Peyer's patch (tissue), 4 donors: ENCODE measurements at regions not wholly inside any gene's neighbourhood (a gene's known extent, or its start where the extent isn't known, plus 50 kb on each side); places are given as distances from the start of the nearest gene placed in this dataset.

Experiments
- DNase-seq, 3 donors: peaks; one replicate each; pipeline ENCODE4 v3.0.0-alpha.2; 2017 to 2019
- H3K27ac ChIP-seq, 4 donors: fragments of 200-600 bp; sonication (generic); one replicate each; pipeline ENCODE4 v1.5.1; 2016 to 2019
- H3K27me3 ChIP-seq, 2 donors: fragments of 200-600 bp; sonication (generic); one replicate each; pipeline ENCODE4 v1.5.1; 2019
- H3K36me3 ChIP-seq, 3 donors: fragments of 200-600 bp; sonication (generic); one replicate each; pipeline ENCODE4 v1.5.1; 2016 to 2019
- H3K4me1 ChIP-seq, 4 donors: fragments of 200-600 bp; sonication (generic); one replicate each; pipeline ENCODE4 v1.5.1; 2016 to 2019
- H3K4me3 ChIP-seq, 4 donors: fragments of 200-600 bp; sonication (generic); 1 replicate in 3 of 4; 2 replicates in 1 of 4; pipeline ENCODE4 v1.5.1; 2016 to 2019; ENCODE audit warnings: mild to moderate bottlenecking in 1 of 4
- H3K9me3 ChIP-seq, 4 donors: fragments of 200-600 bp; sonication (generic); one replicate each; pipeline ENCODE4 v1.5.1; 2016 to 2019; ENCODE audit warnings: mild to moderate bottlenecking in 1 of 4
- POLR2A ChIP-seq, 2 donors: fragments of 450-650 bp; IDR thresholded peaks; one replicate each; pipeline ENCODE4 v1.5.1; 2017; ENCODE audit warnings: antibody characterized with exemption in 2 of 2, mild to moderate bottlenecking in 2 of 2, moderate library complexity in 2 of 2
- TF ChIP-seq, protein P1 (sequence below), 6 experiments: fragments of 450-650 bp in 4 of 6; fragments of 200-600 bp in 2 of 6; sonication (generic) in 1 of 6; IDR thresholded peaks; one replicate each; pipeline ENCODE4 v1.5.1; 2017 to 2019; ENCODE audit warnings: antibody characterized with exemption in 6 of 6, mild to moderate bottlenecking in 3 of 6, moderate library complexity in 1 of 6

DNA sequence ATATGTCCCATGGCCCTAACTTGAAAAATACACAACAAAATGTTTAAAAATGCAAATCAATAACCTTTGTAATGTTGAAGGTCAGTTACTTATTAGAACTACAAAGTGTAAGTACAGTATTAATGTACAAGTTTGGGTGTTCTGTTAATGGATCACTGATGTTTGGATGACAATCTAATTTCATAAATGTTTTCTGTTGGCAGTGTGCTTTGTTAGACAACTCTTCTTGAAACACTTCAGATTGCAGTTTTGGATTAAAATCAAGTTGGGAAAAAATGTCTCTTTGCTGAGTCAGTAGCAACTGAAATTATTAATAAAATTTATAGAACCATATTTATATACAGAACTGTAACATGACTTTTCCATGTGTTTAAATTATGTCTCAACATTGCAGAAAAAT, 1063.5 kb upstream of the PCDH9 start:
- no peaks in the 10 kb centered on the region for H3K36me3 ChIP-seq
- no peak overlapping the region for H3K27ac ChIP-seq
- no peak for TF ChIP-seq POLR2A (IDR thresholded peaks at IDR 0.05)
- H3K4me3 ChIP-seq, result no peak overlapping the region
- no peaks in the 10 kb centered on the region for H3K9me3 ChIP-seq
- no peak for DNase-seq
- H3K4me1 ChIP-seq, result no peaks in the 10 kb centered on the region
- H3K27me3 ChIP-seq, result no peaks in the 10 kb centered on the region

DNA sequence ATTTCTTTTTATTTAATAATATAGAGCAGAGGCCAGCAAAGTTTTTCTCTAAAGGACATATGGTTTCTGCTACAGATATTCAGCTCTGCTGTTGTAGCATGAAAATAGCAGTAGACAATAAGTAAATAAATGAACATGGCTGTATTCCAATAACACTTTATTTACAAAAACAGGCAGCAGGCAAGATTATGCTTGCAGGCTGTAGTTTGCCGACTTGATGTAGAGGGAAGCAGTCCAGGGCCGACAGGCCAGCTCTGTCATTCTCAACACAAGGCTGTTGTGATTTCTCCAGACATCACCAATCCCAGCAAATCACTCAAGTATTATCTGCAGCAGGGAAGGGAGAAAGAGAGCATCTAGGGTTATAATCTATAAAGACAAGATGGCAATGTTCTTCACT, 1062.5 kb upstream of the PCDH9 start:
- Histone ChIP-seq H3K4me3 (no peak overlapping the region), H3K4me1 (no peaks in the 10 kb centered on the region), H3K36me3 (no peaks in the 10 kb centered on the region), H3K9me3 (no peaks in the 10 kb centered on the region), H3K27ac (no peak overlapping the region), H3K27me3 (no peaks in the 10 kb centered on the region)
- DNase-seq, result no peak
- TF ChIP-seq POLR2A (IDR thresholded peaks at IDR 0.05), result no peak
- TF ChIP-seq, protein P1, sequence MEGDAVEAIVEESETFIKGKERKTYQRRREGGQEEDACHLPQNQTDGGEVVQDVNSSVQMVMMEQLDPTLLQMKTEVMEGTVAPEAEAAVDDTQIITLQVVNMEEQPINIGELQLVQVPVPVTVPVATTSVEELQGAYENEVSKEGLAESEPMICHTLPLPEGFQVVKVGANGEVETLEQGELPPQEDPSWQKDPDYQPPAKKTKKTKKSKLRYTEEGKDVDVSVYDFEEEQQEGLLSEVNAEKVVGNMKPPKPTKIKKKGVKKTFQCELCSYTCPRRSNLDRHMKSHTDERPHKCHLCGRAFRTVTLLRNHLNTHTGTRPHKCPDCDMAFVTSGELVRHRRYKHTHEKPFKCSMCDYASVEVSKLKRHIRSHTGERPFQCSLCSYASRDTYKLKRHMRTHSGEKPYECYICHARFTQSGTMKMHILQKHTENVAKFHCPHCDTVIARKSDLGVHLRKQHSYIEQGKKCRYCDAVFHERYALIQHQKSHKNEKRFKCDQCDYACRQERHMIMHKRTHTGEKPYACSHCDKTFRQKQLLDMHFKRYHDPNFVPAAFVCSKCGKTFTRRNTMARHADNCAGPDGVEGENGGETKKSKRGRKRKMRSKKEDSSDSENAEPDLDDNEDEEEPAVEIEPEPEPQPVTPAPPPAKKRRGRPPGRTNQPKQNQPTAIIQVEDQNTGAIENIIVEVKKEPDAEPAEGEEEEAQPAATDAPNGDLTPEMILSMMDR (IDR thresholded peaks at IDR 0.05), result no peak

DNA sequence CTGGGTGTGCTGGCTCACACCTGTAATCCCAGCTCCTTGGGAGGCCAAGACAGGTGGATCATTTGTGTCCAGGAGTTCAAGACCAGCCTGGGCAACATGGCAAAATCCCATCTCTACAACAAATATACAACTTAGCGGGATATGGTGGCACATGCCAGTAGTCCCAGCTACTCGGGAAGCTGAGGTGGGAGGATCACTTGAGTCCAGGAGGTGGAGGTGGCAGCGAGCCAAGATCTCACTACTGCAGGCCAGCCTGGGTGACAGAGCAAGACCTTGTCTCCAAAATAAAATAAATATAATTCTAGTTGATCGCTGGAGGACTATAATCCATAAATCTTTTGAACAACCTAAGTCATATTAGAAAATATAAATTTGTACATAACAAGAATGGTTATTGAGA, 1061.5 kb upstream of the PCDH9 start:
- Histone ChIP-seq H3K9me3 (no peaks in the 10 kb centered on the region), H3K36me3 (no peaks in the 10 kb centered on the region), H3K4me1 (no peaks in the 10 kb centered on the region), H3K27ac (no peak overlapping the region), H3K27me3 (no peaks in the 10 kb centered on the region), H3K4me3 (no peak overlapping the region)
- TF ChIP-seq POLR2A (IDR thresholded peaks at IDR 0.05), result no peak
- TF ChIP-seq, protein P1 (IDR thresholded peaks at IDR 0.05), result no peak
- no peak for DNase-seq

DNA sequence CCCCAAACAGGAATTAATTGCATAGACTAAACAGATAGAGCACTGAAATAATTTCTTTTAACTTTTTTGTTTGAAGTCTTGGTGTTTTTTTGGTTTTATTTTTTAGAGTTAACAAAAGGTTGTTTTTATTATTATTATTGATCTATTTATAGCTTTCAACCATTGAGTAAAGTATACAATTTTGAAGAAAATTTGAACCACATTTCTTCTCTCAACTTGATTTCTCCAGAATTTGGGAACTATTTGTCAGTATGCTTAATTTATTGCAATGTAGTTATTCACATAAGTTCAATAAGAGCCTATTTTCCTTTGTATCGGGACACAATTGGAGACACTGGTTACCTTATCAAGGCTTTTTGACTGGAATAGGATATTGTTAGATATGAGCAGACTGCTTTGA, 1045.6 kb upstream of the PCDH9 start:
- DNase-seq, result no peak
- H3K27me3 ChIP-seq, result no peaks in the 10 kb centered on the region

DNA sequence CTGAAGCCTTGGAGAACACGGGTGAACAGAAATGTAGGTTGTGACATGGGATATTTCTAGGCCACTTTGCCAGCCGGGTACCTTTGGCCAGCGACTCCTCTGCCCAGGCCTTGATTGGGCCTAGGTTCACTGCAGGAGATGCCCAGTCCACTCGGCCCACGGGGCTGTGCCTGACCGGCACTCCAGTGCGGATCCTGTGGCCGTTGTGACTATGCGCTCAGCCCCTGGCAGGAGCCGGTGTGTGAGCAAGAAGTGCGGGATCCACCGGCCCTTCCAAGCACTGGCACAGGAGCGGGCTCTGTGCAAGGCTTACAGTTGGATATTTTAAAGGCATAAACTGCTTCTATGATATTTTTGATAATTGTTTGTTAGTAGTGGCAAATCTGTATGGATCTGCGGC, 1042.5 kb upstream of the PCDH9 start:
- DNase-seq, result no peak
- no peak for TF ChIP-seq POLR2A (IDR thresholded peaks at IDR 0.05)
- TF ChIP-seq, protein P1 (IDR thresholded peaks at IDR 0.05), result no peak
- no peaks in the 10 kb centered on the region for H3K4me1 ChIP-seq
- no peak overlapping the region for H3K4me3 ChIP-seq
- no peaks in the 10 kb centered on the region for H3K36me3 ChIP-seq
- H3K27ac ChIP-seq, result no peak overlapping the region
- no peaks in the 10 kb centered on the region for H3K27me3 ChIP-seq
- peaks cover 0 to 7% (median 1%) of the 10 kb centered on the region in 4 donors for H3K9me3 ChIP-seq

More for the DNA sequence above, 1045.6 kb upstream of the PCDH9 start:
- Histone ChIP-seq H3K4me1 (no peaks in the 10 kb centered on the region), H3K9me3 (peaks cover 0 to 7% (median 1%) of the 10 kb centered on the region in 4 donors), H3K36me3 (no peaks in the 10 kb centered on the region), H3K4me3 (no peak overlapping the region), H3K27ac (no peak overlapping the region)
- no peak for TF ChIP-seq POLR2A (IDR thresholded peaks at IDR 0.05)
- TF ChIP-seq, protein P1 (IDR thresholded peaks at IDR 0.05), result no peak

DNA sequence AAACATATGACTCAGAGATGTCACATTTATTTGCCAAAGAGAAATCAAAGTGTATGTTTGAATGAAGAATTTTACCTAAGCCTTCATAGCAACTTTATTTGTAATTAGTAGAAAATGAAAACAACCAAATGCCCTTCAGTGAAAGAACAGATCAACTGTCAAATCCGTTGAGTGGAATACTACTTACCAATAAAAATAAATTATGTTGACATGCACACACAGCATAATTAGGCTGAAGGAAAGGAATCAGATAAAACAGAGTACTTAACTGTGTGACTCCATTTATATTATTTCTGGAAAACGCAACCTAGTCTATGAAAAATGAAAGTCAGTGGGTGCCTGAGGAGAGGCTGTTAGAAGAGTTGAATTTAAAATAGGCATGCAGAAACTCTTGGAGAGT, 1034.6 kb upstream of the PCDH9 start:
- H3K4me3 ChIP-seq, result no peak overlapping the region
- H3K27me3 ChIP-seq, result no peaks in the 10 kb centered on the region
- H3K27ac ChIP-seq, result no peak overlapping the region
- H3K4me1 ChIP-seq, result no peaks in the 10 kb centered on the region
- H3K36me3 ChIP-seq, result no peaks in the 10 kb centered on the region
- H3K9me3 ChIP-seq, result no peaks in the 10 kb centered on the region
- TF ChIP-seq, protein P1 (IDR thresholded peaks at IDR 0.05), result no peak
- no peak for TF ChIP-seq POLR2A (IDR thresholded peaks at IDR 0.05)
- DNase-seq, result no peak
